HAP-1 (cell line): ENCODE measurements at regions not wholly inside any gene's neighbourhood (a gene's known extent, or its start where the extent isn't known, plus 50 kb on each side); places are given as distances from the start of the nearest gene placed in this dataset.
"Not testable (repeated sequence)": the region's sequence is repeated elsewhere in the genome, so short reads cannot be mapped to it uniquely, and the experiment has no call there.

ENCODE experiments used
- DNase-seq, 2 experiments: peaks; one replicate each; pipeline ENCODE4 v3.0.0-alpha.2; 2016 to 2020; ENCODE audit warnings: low spot score in 2 of 2
- H3K27me3 ChIP-seq: fragments of 250-450 bp; sonication (Bioruptor Pico); 2 replicates; pipeline ENCODE4 v1.5.1; 2020; ENCODE audit warnings: low read depth, mild to moderate bottlenecking, moderate library complexity
- H3K36me3 ChIP-seq: fragments of 250-450 bp; sonication (Bioruptor Pico); replicated peaks from 2 replicates; pipeline ENCODE4 v1.5.1; 2020; ENCODE audit warnings: mild to moderate bottlenecking
- H3K4me1 ChIP-seq: fragments of 250-450 bp; sonication (Bioruptor Pico); 2 replicates; pipeline ENCODE4 v1.5.1; 2020; ENCODE audit warnings: mild to moderate bottlenecking
- H3K4me3 ChIP-seq: fragments of 250-450 bp; sonication (Bioruptor Pico); 2 replicates; pipeline ENCODE4 v1.5.1; 2020; ENCODE audit warnings: mild to moderate bottlenecking, moderate library complexity
- H3K9me3 ChIP-seq: fragments of 250-450 bp; sonication (Bioruptor Pico); 2 replicates; pipeline ENCODE4 v1.5.1; 2020; ENCODE audit warnings: mild to moderate bottlenecking, moderate library complexity
- in situ Hi-C: fragments of 300-500 bp; cut with MboI; formaldehyde crosslinking; loops from 3 replicates; pipeline ENCODE4 v1.14.3; 2020; ENCODE audit warnings: low sequenced_read_pairs, inconsistent platforms, mixed read lengths

GRCh38 chr2:204126705-204127104 is 190.1 kb downstream of the ICOS start:
- in situ Hi-C loops = no loop called here
- H3K9me3 ChIP-seq = no peaks in the 10 kb centered on the region

GRCh38 chr2:204127238-204127637 is 190.7 kb downstream of the ICOS start:
- no peaks in the 10 kb centered on the region for H3K9me3 ChIP-seq
- peaks cover 10% of the 10 kb centered on the region for H3K4me1 ChIP-seq
- DNase-seq = no peak
- H3K4me3 ChIP-seq = no peak overlapping the region
- in situ Hi-C loops = no loop called here
- peaks cover 5% of the 10 kb centered on the region; the same call in 1 of the 2 replicates for H3K27me3 ChIP-seq
- H3K36me3 ChIP-seq = no peaks in the 10 kb centered on the region

More at GRCh38 chr2:204126705-204127104, 190.1 kb downstream of the ICOS start:
- Histone ChIP-seq H3K36me3 (no peaks in the 10 kb centered on the region), H3K4me3 (no peak overlapping the region), H3K27me3 (peaks cover 1% of the 10 kb centered on the region; the same call in 1 of the 2 replicates), H3K4me1 (peaks cover 10% of the 10 kb centered on the region)
- DNase-seq = no peak

- Histone ChIP-seq H3K27me3 (peaks cover 8% of the 10 kb centered on the region; the same call in 1 of the 2 replicates), H3K4me1 (peaks cover 10% of the 10 kb centered on the region), H3K36me3 (no peaks in the 10 kb centered on the region), H3K9me3 (no peaks in the 10 kb centered on the region), H3K4me3 (no peak overlapping the region)
- in situ Hi-C loops = no loop called here
- no peak for DNase-seq
Measured at GRCh38 chr2:204129591-204130294, 193.2 kb downstream of the ICOS start.

GRCh38 chr2:204131621-204132020 is 195.1 kb downstream of the ICOS start:
- in situ Hi-C loops = no loop called here
- Histone ChIP-seq H3K4me1 (peaks cover 2% of the 10 kb centered on the region; the same call in 1 of the 2 replicates), H3K27me3 (peaks cover 8% of the 10 kb centered on the region; the same call in 1 of the 2 replicates)

GRCh38 chr2:204133476-204133875 is 196.9 kb downstream of the ICOS start:
- peaks cover 12% of the 10 kb centered on the region for H3K27me3 ChIP-seq
- H3K4me3 ChIP-seq = no peak overlapping the region
- in situ Hi-C loops = no loop called here
- no peaks in the 10 kb centered on the region for H3K36me3 ChIP-seq
- no peaks in the 10 kb centered on the region for H3K4me1 ChIP-seq
- no peaks in the 10 kb centered on the region for H3K9me3 ChIP-seq
- DNase-seq = no peak

More at GRCh38 chr2:204131621-204132020, 195.1 kb downstream of the ICOS start:
- Histone ChIP-seq H3K4me3 (no peak overlapping the region), H3K36me3 (no peaks in the 10 kb centered on the region), H3K9me3 (no peaks in the 10 kb centered on the region)
- DNase-seq = no peak

GRCh38 chr2:204134421-204134820 is 197.9 kb downstream of the ICOS start:
- H3K4me3 ChIP-seq = no peak overlapping the region
- no peaks in the 10 kb centered on the region for H3K9me3 ChIP-seq
- in situ Hi-C loops = no loop called here
- no peak for DNase-seq
- no peaks in the 10 kb centered on the region for H3K4me1 ChIP-seq
- H3K36me3 ChIP-seq = no peaks in the 10 kb centered on the region
- peaks cover 15% of the 10 kb centered on the region for H3K27me3 ChIP-seq

GRCh38 chr2:204135752-204136151 is 199.2 kb downstream of the ICOS start:
- no peaks in the 10 kb centered on the region for H3K9me3 ChIP-seq
- in situ Hi-C loops = no loop called here
- H3K4me1 ChIP-seq = no peaks in the 10 kb centered on the region
- H3K4me3 ChIP-seq = no peak overlapping the region
- no peak for DNase-seq
- no peaks in the 10 kb centered on the region for H3K36me3 ChIP-seq
- H3K27me3 ChIP-seq = peaks cover 21% of the 10 kb centered on the region

- no peak for DNase-seq
- no peaks in the 10 kb centered on the region for H3K4me1 ChIP-seq
- in situ Hi-C loops = no loop called here
Measured at GRCh38 chr2:204138206-204138605, 201.6 kb downstream of the ICOS start.

GRCh38 chr2:204140246-204140645 is 203.7 kb downstream of the ICOS start:
- no peaks in the 10 kb centered on the region for H3K36me3 ChIP-seq
- H3K4me3 ChIP-seq = no peak overlapping the region
- no peak for DNase-seq
- no peaks in the 10 kb centered on the region for H3K4me1 ChIP-seq
- H3K9me3 ChIP-seq = no peaks in the 10 kb centered on the region
- peaks cover 54% of the 10 kb centered on the region for H3K27me3 ChIP-seq
- in situ Hi-C loops = no loop called here

More at GRCh38 chr2:204138206-204138605, 201.6 kb downstream of the ICOS start:
- Histone ChIP-seq H3K27me3 (peaks cover 39% of the 10 kb centered on the region), H3K4me3 (no peak overlapping the region), H3K36me3 (no peaks in the 10 kb centered on the region), H3K9me3 (no peaks in the 10 kb centered on the region)

- in situ Hi-C loops = no loop called here
- no peak for DNase-seq
- Histone ChIP-seq H3K4me3 (no peak overlapping the region), H3K4me1 (peaks cover 5% of the 10 kb centered on the region), H3K36me3 (no peaks in the 10 kb centered on the region), H3K27me3 (peaks cover 69% of the 10 kb centered on the region), H3K9me3 (no peaks in the 10 kb centered on the region)
Measured at GRCh38 chr2:204143216-204144014, 206.9 kb downstream of the ICOS start.

GRCh38 chr2:204144492-204144891 is 207.9 kb downstream of the ICOS start:
- peaks cover 71% of the 10 kb centered on the region for H3K27me3 ChIP-seq
- H3K36me3 ChIP-seq = no peaks in the 10 kb centered on the region
- in situ Hi-C loops = no loop called here
- H3K9me3 ChIP-seq = no peaks in the 10 kb centered on the region
- H3K4me1 ChIP-seq = peaks cover 5% of the 10 kb centered on the region
- DNase-seq = no peak
- H3K4me3 ChIP-seq = no peak overlapping the region

- Histone ChIP-seq H3K36me3 (no peaks in the 10 kb centered on the region), H3K4me1 (peaks cover 5% of the 10 kb centered on the region), H3K27me3 (peaks cover 69% of the 10 kb centered on the region), H3K9me3 (no peaks in the 10 kb centered on the region), H3K4me3 (peak overlapping the region; percentile 6; the same call in 1 of the 2 replicates)
- in situ Hi-C loops = no loop called here
- peak; percentile 75 to 85 for DNase-seq
Measured at GRCh38 chr2:204145263-204145751, 208.7 kb downstream of the ICOS start.

GRCh38 chr2:204145791-204146190 is 209.2 kb downstream of the ICOS start:
- no peak for DNase-seq
- Histone ChIP-seq H3K9me3 (no peaks in the 10 kb centered on the region), H3K36me3 (no peaks in the 10 kb centered on the region), H3K4me3 (no peak overlapping the region; the same call in 1 of the 2 replicates), H3K4me1 (peaks cover 5% of the 10 kb centered on the region), H3K27me3 (peaks cover 68% of the 10 kb centered on the region)
- in situ Hi-C loops = no loop called here

GRCh38 chr2:204147040-204147439 is 210.5 kb downstream of the ICOS start:
- H3K4me3 ChIP-seq, DNase-seq, H3K4me1 ChIP-seq, H3K9me3 ChIP-seq, in situ Hi-C loops, H3K36me3 ChIP-seq: not testable (repeated sequence)
- peaks cover 68% of the 10 kb centered on the region for H3K27me3 ChIP-seq
